Pancreas (tissue), 10 donors: ENCODE measurements at regions not wholly inside any gene's neighbourhood (a gene's known extent, or its start where the extent isn't known, plus 50 kb on each side); places are given as distances from the start of the nearest gene placed in this dataset.

Experiments used
- ATAC-seq, 4 donors: fragments of 200-7000 bp; cut with Tn5 transposase; one replicate each; pipeline versions ENCODE4 v1.8.0 to v1.9.1; 2020; ENCODE audit warnings: mild to moderate bottlenecking in 4 of 4, moderate library complexity in 4 of 4
- DNase-seq, 6 donors: peaks; one replicate each; pipeline ENCODE4 v3.0.0-alpha.2; 2020
- FAIRE-seq: peaks from 2 replicates; lab custom pipeline; 2012; peaks lifted over from hg19 to GRCh38; lab: Jason Lieb, UNC
- H3K27ac ChIP-seq, 4 donors: fragments of 200-600 bp; sonication (generic); 1 replicate in 3 of 4; 2 replicates in 1 of 4; pipeline versions ENCODE4 v1.5.0 to v1.8.0; 2020
- H3K27me3 ChIP-seq, 4 donors: fragments of 200-600 bp; one replicate each; pipeline ENCODE4 v1.8.0; 2021
- H3K36me3 ChIP-seq, 3 donors: fragments of 200-600 bp; sonication (generic) in 1 of 3; one replicate each; pipeline versions ENCODE4 v1.5.0 to v1.8.0; 2020 to 2021
- H3K4me1 ChIP-seq, 3 donors: fragments of 200-600 bp; one replicate each; pipeline ENCODE4 v1.8.0; 2021
- H3K4me3 ChIP-seq, 4 donors: fragments of 200-600 bp; sonication (generic) in 2 of 4; one replicate each; pipeline versions ENCODE4 v1.5.0 to v1.8.0; 2020 to 2021
- H3K9me3 ChIP-seq, 4 donors: fragments of 200-600 bp; one replicate each; pipeline ENCODE4 v1.8.0; 2021
- WGBS, 2 donors: extraction: QIAGEN DNeasy Blood & Tissue Kit; methylation state at CpG; one replicate each; pipeline ENCODE4 v1.1.7; 2013; 5-methylcytosine and 5-hydroxymethylcytosine counted together
- intact Hi-C, 3 donors: fragments of 100-400 bp; cut with DNase I; formaldehyde crosslinking; loops; one replicate each; pipeline versions ENCODE4 v1.11.1 to v1.14.2; 2022
- TF ChIP-seq, protein P1 (sequence below), 4 donors: fragments of 200-600 bp; sonication (generic) in 3 of 4; IDR thresholded peaks; one replicate each; pipeline versions ENCODE4 v1.5.0 to v1.8.0; 2021; ENCODE audit warnings: antibody characterized with exemption in 4 of 4
- donor health status: healthy with polysubstance abuse.
- donor health status: DM: no; HTN: no; CAD: no; lungs with moderate emphysema.
- donor health status: DM: no; HTN: no; CAD: no.
- donor health status: control.
- donor health status: control.
- donor health status: Bipolar disorder and iron deficiency.
- donor health status: DM: yes; HTN: yes; CAD: no.
- donor health status: DM: no; HTN: no; CAD: no.
- donor health status: DM: no; HTN: no; CAD: no.
- donor health status: DM: yes; HTN: yes; CAD: no.

DNA sequence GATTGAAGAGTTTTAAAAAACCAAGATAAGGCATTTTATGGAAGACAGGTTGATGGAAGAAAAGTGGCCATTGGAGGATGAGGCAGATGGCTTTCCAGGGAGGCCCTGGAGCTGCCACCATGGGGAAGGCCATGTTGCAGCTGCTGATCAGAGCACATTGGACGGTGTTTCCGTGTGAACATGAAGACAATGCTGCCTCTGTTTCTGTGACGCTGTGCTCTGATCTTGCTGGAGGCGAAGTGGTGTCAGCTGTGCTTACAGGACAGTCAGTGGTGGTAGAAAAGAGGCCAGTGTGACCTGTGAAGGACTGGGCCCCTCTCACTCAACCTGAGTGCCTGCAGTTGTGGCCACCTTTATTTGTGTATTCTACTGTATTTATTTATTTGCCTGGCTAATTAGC lies 132.9 kb downstream of the FAM204A start:
- 82 to 86% methylated on average over 4 of the region's 4 CpGs for WGBS, 2 donors
- FAIRE-seq, result no peak
- Histone ChIP-seq H3K27me3 (no peaks in the 10 kb centered on the region), H3K36me3 (no peaks in the 10 kb centered on the region), H3K4me3 (no peak overlapping the region), H3K9me3 (no peaks in the 10 kb centered on the region), H3K4me1 (no peaks in the 10 kb centered on the region), H3K27ac (no peak overlapping the region)
- no peak for DNase-seq
- TF ChIP-seq, protein P1, sequence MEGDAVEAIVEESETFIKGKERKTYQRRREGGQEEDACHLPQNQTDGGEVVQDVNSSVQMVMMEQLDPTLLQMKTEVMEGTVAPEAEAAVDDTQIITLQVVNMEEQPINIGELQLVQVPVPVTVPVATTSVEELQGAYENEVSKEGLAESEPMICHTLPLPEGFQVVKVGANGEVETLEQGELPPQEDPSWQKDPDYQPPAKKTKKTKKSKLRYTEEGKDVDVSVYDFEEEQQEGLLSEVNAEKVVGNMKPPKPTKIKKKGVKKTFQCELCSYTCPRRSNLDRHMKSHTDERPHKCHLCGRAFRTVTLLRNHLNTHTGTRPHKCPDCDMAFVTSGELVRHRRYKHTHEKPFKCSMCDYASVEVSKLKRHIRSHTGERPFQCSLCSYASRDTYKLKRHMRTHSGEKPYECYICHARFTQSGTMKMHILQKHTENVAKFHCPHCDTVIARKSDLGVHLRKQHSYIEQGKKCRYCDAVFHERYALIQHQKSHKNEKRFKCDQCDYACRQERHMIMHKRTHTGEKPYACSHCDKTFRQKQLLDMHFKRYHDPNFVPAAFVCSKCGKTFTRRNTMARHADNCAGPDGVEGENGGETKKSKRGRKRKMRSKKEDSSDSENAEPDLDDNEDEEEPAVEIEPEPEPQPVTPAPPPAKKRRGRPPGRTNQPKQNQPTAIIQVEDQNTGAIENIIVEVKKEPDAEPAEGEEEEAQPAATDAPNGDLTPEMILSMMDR (IDR thresholded peaks at IDR 0.05), result no peak
- no peak for ATAC-seq
- intact Hi-C loops, result no loop called here

- TF ChIP-seq, protein P1 (IDR thresholded peaks at IDR 0.05), result no peak
- 63 to 69% methylated on average over 7 of the region's 7 CpGs for WGBS, 2 donors
Measured at GRCh38 chr10:118207470-118208007, 134.6 kb downstream of the FAM204A start.

DNA sequence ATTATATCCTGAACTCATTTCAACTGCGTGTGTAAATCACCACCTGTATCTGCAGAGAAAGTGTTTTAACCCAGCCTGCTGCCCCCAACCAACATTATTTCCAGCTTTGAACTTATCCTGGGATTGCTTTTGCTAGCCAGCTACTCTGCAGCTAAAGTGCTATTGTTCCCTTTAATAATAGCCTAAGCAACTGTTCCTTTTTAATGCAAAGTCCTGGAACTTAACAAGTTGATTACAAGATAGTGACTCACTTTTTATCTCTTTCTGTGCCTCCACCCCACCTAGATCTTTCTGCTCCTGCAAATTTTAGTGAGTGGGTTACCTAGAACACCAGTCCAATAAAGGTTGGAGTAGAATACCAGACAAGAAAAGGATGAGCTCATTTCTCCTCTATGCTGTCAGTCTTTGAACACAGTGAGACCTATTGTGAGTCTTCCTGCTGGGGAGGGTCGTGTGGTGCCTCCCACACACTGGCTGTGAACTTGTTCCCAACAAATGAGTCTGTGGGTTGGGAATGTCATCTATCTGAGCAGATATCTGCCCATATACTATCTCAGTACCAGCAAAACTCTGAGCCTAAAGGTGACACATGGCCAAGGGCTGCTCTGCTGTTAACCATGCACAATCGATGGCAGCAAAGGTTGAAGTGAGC lies 137.7 kb downstream of the FAM204A start:
- Histone ChIP-seq H3K36me3 (no peaks in the 10 kb centered on the region), H3K27ac (no peak overlapping the region), H3K27me3 (no peaks in the 10 kb centered on the region), H3K9me3 (no peaks in the 10 kb centered on the region), H3K4me1 (no peaks in the 10 kb centered on the region), H3K4me3 (no peak overlapping the region)
- WGBS, 2 donors, result 70 to 78% methylated on average over 3 of the region's 3 CpGs
- FAIRE-seq (no peak), ATAC-seq (no peak), DNase-seq (no peak)
- intact Hi-C loops, result no loop called here
- TF ChIP-seq, protein P1 (IDR thresholded peaks at IDR 0.05), result no peak

More at GRCh38 chr10:118207470-118208007, 134.6 kb downstream of the FAM204A start:
- FAIRE-seq (no peak), ATAC-seq (no peak), DNase-seq (no peak)
- no peaks in the 10 kb centered on the region for H3K9me3 ChIP-seq
- intact Hi-C loops, result no loop called here
- no peak overlapping the region for H3K27ac ChIP-seq
- no peaks in the 10 kb centered on the region for H3K36me3 ChIP-seq
- H3K4me1 ChIP-seq, result no peaks in the 10 kb centered on the region
- H3K4me3 ChIP-seq, result no peak overlapping the region
- no peaks in the 10 kb centered on the region for H3K27me3 ChIP-seq

GRCh38 chr10:118203461-118203860 lies 138.7 kb downstream of the FAM204A start:
- WGBS, 2 donors, result 77 to 78% methylated on average over 2 of the region's 2 CpGs
- H3K4me1 ChIP-seq, result no peaks in the 10 kb centered on the region
- no peak for DNase-seq
- no peak overlapping the region for H3K27ac ChIP-seq
- TF ChIP-seq, protein P1 (IDR thresholded peaks at IDR 0.05), result no peak
- no peaks in the 10 kb centered on the region for H3K27me3 ChIP-seq
- intact Hi-C loops, result no loop called here
- ATAC-seq, result no peak
- no peaks in the 10 kb centered on the region for H3K9me3 ChIP-seq
- no peaks in the 10 kb centered on the region for H3K36me3 ChIP-seq
- no peak for FAIRE-seq
- no peak overlapping the region for H3K4me3 ChIP-seq

GRCh38 chr10:118195729-118196128 lies 146.4 kb downstream of the FAM204A start:
- Histone ChIP-seq H3K9me3 (no peaks in the 10 kb centered on the region), H3K27ac (no peak overlapping the region), H3K4me1 (no peaks in the 10 kb centered on the region), H3K4me3 (no peak overlapping the region), H3K36me3 (no peaks in the 10 kb centered on the region), H3K27me3 (no peaks in the 10 kb centered on the region)
- intact Hi-C loops, result no loop called here
- FAIRE-seq, result no peak
- TF ChIP-seq, protein P1 (IDR thresholded peaks at IDR 0.05), result no peak
- 31 to 58% methylated on average over 2 of the region's 2 CpGs for WGBS, 2 donors
- DNase-seq, result no peak
- no peak for ATAC-seq
